GM19397 (cell line): ENCODE measurements at regions not wholly inside any gene's neighbourhood (a gene's known extent, or its start where the extent isn't known, plus 50 kb on each side); places are given as distances from the start of the nearest gene placed in this dataset.

Experiments
- ATAC-seq: cut with Tn5 transposase; IDR thresholded peaks from one replicate; pipeline ENCODE4 v1.9.1; 2021; ENCODE audit warnings: mild to moderate bottlenecking, moderate library complexity; ENCODE audit not compliant: unreplicated experiment

DNA sequence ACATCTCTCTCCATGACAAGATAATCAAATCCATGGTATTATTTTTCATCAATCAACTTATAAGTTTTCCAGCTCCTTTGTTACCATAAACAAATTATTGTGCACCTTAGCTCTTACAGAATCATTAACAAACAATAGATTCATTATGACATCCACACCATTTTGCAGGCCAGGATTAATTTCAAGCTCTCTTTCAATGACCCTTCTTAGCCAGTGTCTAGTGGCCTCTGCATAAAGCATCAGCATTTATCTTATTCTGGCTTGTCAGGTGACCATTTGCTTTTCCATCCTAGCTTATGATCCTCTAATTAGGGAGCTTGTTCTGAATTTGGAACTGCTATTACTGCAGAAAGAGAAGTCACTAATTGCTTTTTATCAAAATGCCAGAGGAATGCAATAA is 806.2 kb upstream of the CHAC2 start:
- ATAC-seq, result no peak

DNA sequence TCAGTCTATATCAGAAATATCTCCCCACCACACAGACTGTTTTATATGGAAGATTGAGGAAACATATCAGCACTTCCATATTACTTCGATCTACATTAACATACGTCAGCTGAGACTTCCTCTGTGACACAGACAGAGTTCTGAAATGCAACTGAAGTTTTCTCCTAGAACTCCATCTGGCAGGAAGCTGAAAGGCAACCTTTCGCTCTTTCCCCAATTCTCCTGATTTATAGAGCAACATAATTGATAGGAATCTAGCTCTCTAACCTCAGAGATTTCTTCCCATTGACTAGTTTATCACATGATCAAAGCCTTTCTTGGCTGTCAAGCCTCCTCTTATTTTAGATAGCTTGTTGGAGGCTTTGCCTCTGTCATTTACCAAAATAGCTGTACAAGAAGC is 806.7 kb upstream of the CHAC2 start:
- ATAC-seq, result no peak

GRCh38 chr2:52959801-52960200 is 807.8 kb upstream of the CHAC2 start:
- no peak for ATAC-seq

DNA sequence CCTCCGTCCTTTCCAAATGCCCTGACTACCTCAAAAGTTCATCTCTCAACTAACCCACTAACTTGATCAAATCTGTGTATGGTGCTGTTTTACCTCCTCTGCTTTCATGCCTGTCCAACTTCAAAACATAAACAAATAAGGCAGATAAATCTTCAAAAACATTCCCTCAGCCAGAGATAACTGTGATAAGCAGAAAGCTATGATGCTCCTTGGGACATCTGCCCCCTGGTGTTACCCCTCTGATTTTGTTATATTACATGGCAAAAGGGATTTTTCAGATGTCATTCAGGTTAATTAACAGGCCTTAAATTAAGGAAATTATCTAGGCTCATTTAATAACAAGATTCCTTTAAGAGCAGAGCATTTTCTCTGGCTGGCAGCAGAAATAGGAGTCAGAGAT is 810.8 kb upstream of the CHAC2 start:
- no peak for ATAC-seq

DNA sequence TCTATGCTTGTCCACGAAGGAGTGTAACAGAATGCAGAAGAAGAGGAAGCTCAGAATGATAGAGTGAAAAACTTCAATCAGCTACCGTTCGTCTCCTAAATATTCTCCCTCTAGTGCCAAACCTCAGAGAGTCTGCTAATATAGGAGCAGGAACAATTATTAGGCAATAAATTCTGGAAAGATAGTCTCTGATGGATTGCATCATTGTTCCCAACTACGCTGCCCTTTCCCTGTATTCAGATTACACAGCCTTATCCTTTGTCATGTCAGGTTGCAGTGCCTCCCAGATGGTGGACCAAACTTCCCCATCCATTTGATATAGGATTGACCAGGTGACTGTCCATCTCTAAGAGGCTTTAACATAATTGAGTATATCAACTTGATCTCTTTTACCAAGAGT is 811.5 kb upstream of the CHAC2 start:
- ATAC-seq, result no peak

DNA sequence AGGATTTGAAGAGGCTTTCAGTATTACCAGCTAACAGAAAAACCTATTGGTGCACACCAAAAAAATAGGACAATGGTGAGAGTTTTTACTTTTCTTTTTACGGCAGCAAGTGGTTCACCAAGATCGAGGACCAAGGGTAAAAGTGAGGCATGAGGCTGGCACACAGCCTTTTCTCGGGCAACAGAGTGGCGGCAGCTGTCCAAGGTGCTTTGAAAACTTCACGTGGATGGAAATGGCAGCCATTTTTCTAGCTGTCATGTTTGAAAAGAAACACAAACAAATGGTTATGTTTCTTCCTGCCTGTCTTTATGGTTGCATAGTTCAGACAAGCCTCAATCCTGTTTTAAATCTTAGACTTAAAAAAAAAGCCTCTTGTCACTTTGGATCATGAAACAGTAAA is 812.5 kb upstream of the CHAC2 start:
- no peak for ATAC-seq

- no peak for ATAC-seq
Measured at GRCh38 chr2:52940101-52940500, 827.5 kb upstream of the CHAC2 start.

GRCh38 chr2:52939250-52939649 is 828.4 kb upstream of the CHAC2 start:
- no peak for ATAC-seq

DNA sequence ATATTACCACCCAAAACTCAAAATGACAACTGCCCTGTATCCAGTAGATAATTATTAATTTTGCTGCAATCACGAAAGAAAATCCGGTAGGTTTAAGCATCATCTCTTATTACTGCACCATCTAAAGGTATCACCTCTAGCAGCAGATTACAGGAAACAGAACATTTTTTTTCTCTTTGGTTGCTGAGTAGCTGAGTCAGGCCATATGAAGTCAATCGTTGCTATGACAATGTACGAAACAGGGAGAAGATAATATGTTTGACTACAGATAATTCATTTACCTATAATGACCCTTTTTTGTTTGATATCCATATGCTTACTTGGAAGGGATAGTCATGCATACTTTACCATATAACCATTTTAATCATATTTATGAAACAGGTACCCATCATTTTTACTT is 831.6 kb upstream of the CHAC2 start:
- ATAC-seq, result no peak

DNA sequence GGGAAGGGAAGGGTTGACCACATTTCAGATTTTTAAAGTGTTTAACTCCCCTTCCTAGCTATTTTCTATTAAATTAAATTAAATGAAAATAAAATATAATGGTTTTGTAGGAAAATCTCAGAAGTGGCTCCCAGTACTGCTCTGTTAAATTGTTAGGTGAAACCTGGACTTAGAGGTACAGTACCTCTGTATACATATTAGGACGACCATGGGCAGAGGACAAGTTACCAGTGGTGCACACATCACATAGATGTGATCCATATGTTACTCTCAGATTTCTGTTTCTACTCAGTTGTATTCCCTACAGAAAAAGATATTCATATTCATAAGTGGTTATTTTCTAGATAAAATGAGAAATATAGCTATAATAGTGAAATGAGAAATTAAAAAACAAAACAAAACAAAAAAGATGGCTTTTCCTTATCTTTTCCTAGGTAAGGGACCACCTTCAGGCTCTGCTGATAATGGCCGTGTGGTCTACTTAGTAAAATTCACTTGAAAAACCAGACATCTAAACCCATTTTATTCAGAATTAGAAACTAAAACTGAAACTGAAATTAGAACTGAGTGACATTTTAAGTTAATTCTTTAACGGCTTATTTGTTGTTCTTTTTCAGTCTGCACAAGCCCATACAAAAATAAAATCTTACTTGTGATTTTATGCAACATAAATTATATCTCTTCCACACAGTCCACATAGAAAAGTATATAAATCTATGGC is 832.5 kb upstream of the CHAC2 start:
- no peak for ATAC-seq

- peak; percentile 55 for ATAC-seq
Measured at GRCh38 chr2:52934323-52934898, 833.2 kb upstream of the CHAC2 start.

- no peak for ATAC-seq
Measured at GRCh38 chr2:52933878-52934277, 833.7 kb upstream of the CHAC2 start.

- peak; percentile 63 for ATAC-seq
Measured at GRCh38 chr2:52931660-52932059, 835.9 kb upstream of the CHAC2 start.

GRCh38 chr2:52929412-52929811 is 838.2 kb upstream of the CHAC2 start:
- ATAC-seq, result no peak

- ATAC-seq, result no peak
Measured at GRCh38 chr2:52919673-52920072, 847.9 kb upstream of the CHAC2 start.

DNA sequence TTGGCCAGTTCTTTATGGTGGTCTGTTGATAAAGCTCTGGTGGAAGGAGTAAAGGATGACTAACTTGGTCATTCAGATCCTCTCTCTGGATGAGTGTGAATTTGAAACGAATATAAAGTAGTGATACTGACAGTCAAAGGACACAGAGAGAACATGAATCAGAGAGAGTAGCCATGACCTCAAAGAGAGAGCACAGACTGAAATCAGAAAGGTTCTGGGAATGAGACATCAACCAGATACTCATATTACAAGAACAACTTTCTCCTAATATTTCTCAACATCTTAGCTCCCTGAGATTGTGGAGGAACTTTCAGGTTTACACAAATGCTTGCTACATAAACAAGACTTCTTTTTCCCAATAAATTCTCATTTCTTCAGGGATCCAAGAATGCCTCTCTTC is 849.1 kb upstream of the CHAC2 start:
- ATAC-seq, result no peak

DNA sequence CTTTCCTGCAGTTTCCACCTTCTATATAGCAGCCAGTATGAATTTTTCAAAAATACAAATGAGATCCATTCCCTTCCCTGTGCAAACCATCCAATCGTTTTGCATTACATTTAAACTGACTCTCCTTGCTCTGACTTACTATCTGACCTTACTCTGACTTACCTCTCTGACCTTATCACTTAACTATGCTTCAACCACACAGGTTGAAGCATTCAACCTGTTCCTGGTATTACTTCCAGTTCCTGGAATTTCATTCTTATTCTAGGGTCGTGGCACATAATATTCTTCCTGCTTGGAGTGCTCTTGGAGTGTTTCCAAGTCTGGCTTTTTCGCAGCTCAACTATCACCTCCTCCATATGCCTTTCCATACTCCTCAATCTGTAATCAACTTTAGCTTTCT is 850.6 kb upstream of the CHAC2 start:
- no peak for ATAC-seq

GRCh38 chr2:52904355-52904891 is 863.2 kb upstream of the CHAC2 start:
- ATAC-seq, result no peak

DNA sequence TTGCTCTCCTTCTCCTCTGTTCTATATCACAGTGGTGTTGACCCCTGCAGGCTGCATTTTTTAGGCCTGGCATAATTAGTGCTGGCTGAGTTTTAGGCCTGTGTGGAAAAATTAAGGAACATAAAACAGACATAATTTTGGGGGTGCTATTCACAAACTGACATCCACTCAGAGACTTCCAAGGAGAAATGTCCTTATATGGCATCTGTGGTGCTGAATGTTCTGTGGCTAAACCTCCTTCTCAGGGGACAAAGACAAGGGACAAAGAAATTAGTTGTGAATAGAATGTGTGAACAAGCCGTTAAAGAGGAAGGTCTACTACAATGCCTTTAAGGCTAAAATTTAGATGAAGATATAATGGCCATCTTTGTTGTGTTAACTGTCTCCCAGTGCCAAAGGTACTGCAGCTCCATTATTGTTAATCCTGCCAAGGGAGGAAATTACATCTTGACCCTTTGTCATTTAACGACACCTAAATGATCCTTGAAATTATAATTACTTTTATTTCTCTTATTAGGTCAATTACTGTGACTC is 870.0 kb upstream of the CHAC2 start:
- ATAC-seq, result no peak

DNA sequence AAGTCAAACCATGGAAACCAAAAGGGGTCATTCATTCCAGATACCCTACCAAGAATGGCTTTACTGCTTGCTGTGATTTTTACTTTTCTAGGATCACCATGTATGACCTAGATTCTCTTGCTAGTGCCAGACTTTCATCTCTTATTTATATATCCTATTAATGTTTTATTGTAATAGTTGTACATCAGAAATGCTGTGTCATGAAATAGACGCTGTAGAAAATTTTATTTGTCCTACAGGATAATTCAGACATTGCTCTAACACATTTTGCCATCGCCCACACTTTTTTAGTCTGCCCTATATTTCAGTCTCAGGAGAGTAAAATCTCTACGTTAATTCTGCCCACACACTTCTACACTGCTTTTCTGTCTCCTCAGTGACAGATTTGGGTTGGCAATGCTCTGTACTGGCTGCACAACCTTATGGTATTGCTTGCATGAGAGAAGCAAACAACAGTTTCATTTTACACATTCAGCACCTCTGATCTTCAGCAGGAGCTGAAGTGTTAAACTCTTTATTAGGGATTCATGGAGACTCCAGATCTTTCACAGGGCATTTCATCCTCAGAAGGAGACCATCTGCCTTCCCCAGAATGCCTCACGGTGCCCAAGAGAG is 871.8 kb upstream of the CHAC2 start:
- no peak for ATAC-seq

- ATAC-seq, result no peak
Measured at GRCh38 chr2:52886556-52886955, 881.0 kb upstream of the CHAC2 start.

- no peak for ATAC-seq
Measured at GRCh38 chr2:52884761-52885352, 882.7 kb upstream of the CHAC2 start.
